Testis (tissue), 2 donors: ENCODE measurements at regions not wholly inside any gene's neighbourhood (a gene's known extent, or its start where the extent isn't known, plus 50 kb on each side); places are given as distances from the start of the nearest gene placed in this dataset.

Source experiments
- POLR2A ChIP-seq: fragments of 450-650 bp; IDR thresholded peaks from one replicate; pipeline ENCODE4 v1.6.1; 2017; ENCODE audit warnings: antibody characterized with exemption, mild to moderate bottlenecking, moderate library complexity
- TF ChIP-seq, protein P1 (sequence below), 3 experiments: fragments of 450-650 bp in 2 of 3; fragments of 200-600 bp in 1 of 3; sonication (generic) in 1 of 3; IDR thresholded peaks; one replicate each; pipeline ENCODE4 v1.5.1; 2016 to 2019; ENCODE audit warnings: antibody characterized with exemption in 3 of 3, mild to moderate bottlenecking in 2 of 3, moderate library complexity in 1 of 3

DNA sequence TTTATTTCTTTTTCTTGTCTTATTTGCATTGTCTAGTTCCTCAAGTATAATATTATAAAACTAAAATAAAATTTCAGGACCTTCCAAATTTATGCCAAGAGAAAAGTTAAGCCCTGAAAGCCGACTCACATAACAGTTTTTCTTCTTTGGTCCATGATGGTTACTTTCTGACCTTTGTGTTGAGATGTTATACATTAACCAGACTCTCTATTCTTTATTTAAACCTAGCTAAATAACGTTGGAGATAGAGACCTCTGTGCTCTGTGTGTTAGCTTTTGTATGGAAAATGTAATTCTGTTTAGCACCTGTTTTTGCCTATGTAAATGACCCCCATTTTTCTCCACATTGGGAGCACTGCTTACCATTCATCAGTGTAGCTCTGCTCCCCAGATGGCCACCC lies 352.4 kb downstream of the CD109 start:
- TF ChIP-seq, protein P1, sequence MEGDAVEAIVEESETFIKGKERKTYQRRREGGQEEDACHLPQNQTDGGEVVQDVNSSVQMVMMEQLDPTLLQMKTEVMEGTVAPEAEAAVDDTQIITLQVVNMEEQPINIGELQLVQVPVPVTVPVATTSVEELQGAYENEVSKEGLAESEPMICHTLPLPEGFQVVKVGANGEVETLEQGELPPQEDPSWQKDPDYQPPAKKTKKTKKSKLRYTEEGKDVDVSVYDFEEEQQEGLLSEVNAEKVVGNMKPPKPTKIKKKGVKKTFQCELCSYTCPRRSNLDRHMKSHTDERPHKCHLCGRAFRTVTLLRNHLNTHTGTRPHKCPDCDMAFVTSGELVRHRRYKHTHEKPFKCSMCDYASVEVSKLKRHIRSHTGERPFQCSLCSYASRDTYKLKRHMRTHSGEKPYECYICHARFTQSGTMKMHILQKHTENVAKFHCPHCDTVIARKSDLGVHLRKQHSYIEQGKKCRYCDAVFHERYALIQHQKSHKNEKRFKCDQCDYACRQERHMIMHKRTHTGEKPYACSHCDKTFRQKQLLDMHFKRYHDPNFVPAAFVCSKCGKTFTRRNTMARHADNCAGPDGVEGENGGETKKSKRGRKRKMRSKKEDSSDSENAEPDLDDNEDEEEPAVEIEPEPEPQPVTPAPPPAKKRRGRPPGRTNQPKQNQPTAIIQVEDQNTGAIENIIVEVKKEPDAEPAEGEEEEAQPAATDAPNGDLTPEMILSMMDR (IDR thresholded peaks at IDR 0.05), result no peak
- TF ChIP-seq POLR2A, result no peak
